Stomach (tissue), 8 donors: ENCODE measurements at regions not wholly inside any gene's neighbourhood (a gene's known extent, or its start where the extent isn't known, plus 50 kb on each side); places are given as distances from the start of the nearest gene placed in this dataset.

Experiments used
- DNase-seq, 2 donors: peaks; one replicate each; pipeline versions ENCODE4 v3.0.0 to v3.0.0-alpha.2; 2013 to 2019
- H3K27ac ChIP-seq, 5 donors: fragments of 200-600 bp in 4 of 5; sonication (generic) in 4 of 5; one replicate each; pipeline ENCODE4 v1.5.1; 2013 to 2019; ENCODE audit warnings: mild to moderate bottlenecking in 1 of 5, moderate library complexity in 1 of 5
- H3K27me3 ChIP-seq, 3 donors: fragments of 200-600 bp; sonication (generic); one replicate each; pipeline ENCODE4 v1.5.1; 2017 to 2019; ENCODE audit warnings: mixed run types in 1 of 3
- H3K36me3 ChIP-seq, 4 donors: fragments of 200-600 bp; sonication (generic); 1 replicate in 3 of 4; 2 replicates in 1 of 4; pipeline ENCODE4 v1.5.1; 2016 to 2019
- H3K4me1 ChIP-seq, 4 donors: fragments of 200-600 bp; sonication (generic); one replicate each; pipeline ENCODE4 v1.5.1; 2016 to 2019
- H3K4me3 ChIP-seq, 4 donors: fragments of 200-600 bp; sonication (generic) in 3 of 4; one replicate each; pipeline ENCODE4 v1.5.1; 2016 to 2019; ENCODE audit warnings: mild to moderate bottlenecking in 1 of 4
- H3K9me3 ChIP-seq, 4 donors: fragments of 200-600 bp; sonication (generic); one replicate each; pipeline ENCODE4 v1.5.1; 2016 to 2019
- CTCF ChIP-seq, 7 experiments: fragments of 450-650 bp in 4 of 7; fragments of 200-600 bp in 3 of 7; sonication (generic) in 3 of 7; IDR thresholded peaks; one replicate each; pipeline ENCODE4 v1.5.1; 2016 to 2019; ENCODE audit warnings: antibody characterized with exemption in 7 of 7, control low read depth in 2 of 7, mild to moderate bottlenecking in 1 of 7
- EP300 ChIP-seq: sonication (generic); formaldehyde crosslinking; IDR thresholded peaks from one replicate; pipeline ENCODE4 v1.6.1; 2017; ENCODE audit warnings: antibody characterized with exemption
- POLR2A ChIP-seq, 4 donors: fragments of 450-650 bp; IDR thresholded peaks; one replicate each; pipeline ENCODE4 v1.6.1; 2016; ENCODE audit warnings: antibody characterized with exemption in 4 of 4, control low read depth in 2 of 4, mild to moderate bottlenecking in 1 of 4, moderate library complexity in 1 of 4
- POLR2AphosphoS5 ChIP-seq, 3 donors: sonication (generic); formaldehyde crosslinking; IDR thresholded peaks; one replicate each; pipeline ENCODE4 v1.6.1; 2016; ENCODE audit warnings: antibody characterized with exemption in 3 of 3
- WGBS, 5 donors: extraction: QIAGEN DNeasy Blood & Tissue Kit in 3 of 5; methylation state at CpG; one replicate each; pipeline versions ENCODE4 v1.1.5 to v1.1.7; 2013 to 2018; 5-methylcytosine and 5-hydroxymethylcytosine counted together
- intact Hi-C: fragments of 100-400 bp; cut with DNase I; formaldehyde crosslinking; loops from one replicate; pipeline ENCODE4 v1.15.1; 2023; ENCODE audit warnings: low total_unique reads
- donor health status: healthy with polysubstance abuse.
- donor health status: Bipolar disorder and iron deficiency.
- donor health status: healthy.

GRCh38 chr13:94813920-94814475 lies 101.7 kb upstream of the SOX21 start:
- no peak for DNase-seq
- intact Hi-C loops, result no loop called here
- Histone ChIP-seq H3K9me3 (no peaks in the 10 kb centered on the region), H3K27ac (no peak overlapping the region), H3K36me3 (no peaks in the 10 kb centered on the region), H3K4me1 (no peaks in the 10 kb centered on the region), H3K27me3 (no peaks in the 10 kb centered on the region), H3K4me3 (no peak overlapping the region)
- 87 to 94% (median 90%) methylated on average over 4 of the region's 4 CpGs for WGBS, 5 donors
- no peak for TF ChIP-seq POLR2AphosphoS5 (IDR thresholded peaks at IDR 0.05)
- TF ChIP-seq POLR2A (IDR thresholded peaks at IDR 0.05), result no peak
- no peak for TF ChIP-seq EP300
- no peak for TF ChIP-seq CTCF (IDR thresholded peaks at IDR 0.05)

- Histone ChIP-seq H3K27me3 (no peaks in the 10 kb centered on the region), H3K9me3 (no peaks in the 10 kb centered on the region), H3K4me3 (no peak overlapping the region), H3K27ac (no peak overlapping the region), H3K36me3 (no peaks in the 10 kb centered on the region), H3K4me1 (no peaks in the 10 kb centered on the region)
- TF ChIP-seq EP300, result no peak
- TF ChIP-seq CTCF (IDR thresholded peaks at IDR 0.05), result no peak
- TF ChIP-seq POLR2A (IDR thresholded peaks at IDR 0.05), result no peak
- no peak for TF ChIP-seq POLR2AphosphoS5 (IDR thresholded peaks at IDR 0.05)
- intact Hi-C loops, result no loop called here
- no peak for DNase-seq
Observed at GRCh38 chr13:94811753-94812152, 99.4 kb upstream of the SOX21 start.

- WGBS, 5 donors, result 68 to 90% (median 76%) methylated on average over 5 of the region's 5 CpGs
- no peak for DNase-seq
- no peak overlapping the region for H3K27ac ChIP-seq
- no peak for TF ChIP-seq POLR2A (IDR thresholded peaks at IDR 0.05)
- no peak for TF ChIP-seq POLR2AphosphoS5 (IDR thresholded peaks at IDR 0.05)
- no peak for TF ChIP-seq EP300
- no peak for TF ChIP-seq CTCF (IDR thresholded peaks at IDR 0.05)
- H3K4me1 ChIP-seq, result no peaks in the 10 kb centered on the region
- H3K4me3 ChIP-seq, result no peak overlapping the region
- no peaks in the 10 kb centered on the region for H3K27me3 ChIP-seq
- intact Hi-C loops, result no loop called here
- no peaks in the 10 kb centered on the region for H3K9me3 ChIP-seq
- H3K36me3 ChIP-seq, result no peaks in the 10 kb centered on the region
Observed at GRCh38 chr13:94800423-94800822, 88.1 kb upstream of the SOX21 start.

- DNase-seq, result peak in 1 of 2 donors; percentile 7
- Histone ChIP-seq H3K27me3 (no peaks in the 10 kb centered on the region), H3K36me3 (no peaks in the 10 kb centered on the region), H3K27ac (no peak overlapping the region), H3K4me1 (no peaks in the 10 kb centered on the region), H3K9me3 (no peaks in the 10 kb centered on the region), H3K4me3 (no peak overlapping the region)
- TF ChIP-seq CTCF (IDR thresholded peaks at IDR 0.05) (no peak), POLR2A (IDR thresholded peaks at IDR 0.05) (no peak), EP300 (no peak), POLR2AphosphoS5 (IDR thresholded peaks at IDR 0.05) (no peak)
- WGBS, 5 donors, result 70 to 78% (median 75%) methylated on average over 5 of the region's 5 CpGs
- intact Hi-C loops, result no loop called here
Observed at GRCh38 chr13:94799299-94799698, 87.0 kb upstream of the SOX21 start.
